ENCODE measurements at regions not wholly inside any gene's neighbourhood (a gene's known extent, or its start where the extent isn't known, plus 50 kb on each side); places are given as distances from the start of the nearest gene placed in this dataset.

GRCh38 chr3:10594915-10595314, 89.5 kb upstream of the ATP2B2 start:
- Histone ChIP-seq H3K36me3 (ENCODE audit: low read length) (no peaks in the 10 kb centered on the region), H3K9ac (ENCODE audit: low read length) (no peak overlapping the region), H3K79me2 (ENCODE audit: insufficient read depth, low read length) (no peaks in the 10 kb centered on the region), H3K9me3 (ENCODE audit: insufficient read depth, low read length) (no peaks in the 10 kb centered on the region), H3K9me2 (replicated peaks; ENCODE audit: insufficient read depth, low read length) (no peaks in the 10 kb centered on the region), H2AFZ (ENCODE audit: low read depth, low read length, severe bottlenecking) (no peak overlapping the region), H3F3A (ENCODE audit: insufficient read depth) (no peaks in the 10 kb centered on the region), H3K4me3 (ENCODE audit: insufficient read depth, low read length, poor library complexity, severe bottlenecking) (no peak overlapping the region), H4K20me1 (ENCODE audit: low read depth, low read length) (no peaks in the 10 kb centered on the region), H3K27ac (ENCODE audit: low read depth, low read length) (no peak overlapping the region), H3K27me3 (ENCODE audit: low read length) (no peaks in the 10 kb centered on the region), H3K4me2 (ENCODE audit: low read depth, low read length, poor library complexity, severe bottlenecking) (no peak overlapping the region)
- TF ChIP-seq CTCF (IDR thresholded peaks at IDR 0.05; ENCODE audit: insufficient read depth, low read length, poor library complexity, severe bottlenecking) (no peak), EZH2phosphoT487 (conservative IDR thresholded peaks at IDR 0.05; ENCODE audit: low read length) (no peak)

- Histone ChIP-seq H3K9me3 (ENCODE audit: insufficient read depth, low read length) (no peaks in the 10 kb centered on the region), H3K79me2 (ENCODE audit: insufficient read depth, low read length) (no peaks in the 10 kb centered on the region), H3K36me3 (ENCODE audit: low read length) (no peaks in the 10 kb centered on the region), H3K4me2 (ENCODE audit: low read depth, low read length, poor library complexity, severe bottlenecking) (no peak overlapping the region), H3F3A (ENCODE audit: insufficient read depth) (no peaks in the 10 kb centered on the region), H3K27me3 (ENCODE audit: low read length) (no peaks in the 10 kb centered on the region), H3K9ac (ENCODE audit: low read length) (no peak overlapping the region), H3K4me3 (ENCODE audit: insufficient read depth, low read length, poor library complexity, severe bottlenecking) (no peak overlapping the region), H3K27ac (ENCODE audit: low read depth, low read length) (no peak overlapping the region), H3K9me2 (replicated peaks; ENCODE audit: insufficient read depth, low read length) (no peaks in the 10 kb centered on the region), H4K20me1 (ENCODE audit: low read depth, low read length) (no peaks in the 10 kb centered on the region), H2AFZ (ENCODE audit: low read depth, low read length, severe bottlenecking) (no peak overlapping the region)
- no peak for TF ChIP-seq EZH2phosphoT487 (conservative IDR thresholded peaks at IDR 0.05; ENCODE audit: low read length)
- no peak for TF ChIP-seq CTCF (IDR thresholded peaks at IDR 0.05; ENCODE audit: insufficient read depth, low read length, poor library complexity, severe bottlenecking)
These were observed 91.5 kb upstream of the ATP2B2 start for GRCh38 chr3:10596746-10597448.

GRCh38 chr3:10597733-10598132, 92.3 kb upstream of the ATP2B2 start:
- H3K27ac ChIP-seq (ENCODE audit: low read depth, low read length): no peak overlapping the region
- no peaks in the 10 kb centered on the region for H4K20me1 ChIP-seq (ENCODE audit: low read depth, low read length)
- no peaks in the 10 kb centered on the region for H3K27me3 ChIP-seq (ENCODE audit: low read length)
- H3K4me2 ChIP-seq (ENCODE audit: low read depth, low read length, poor library complexity, severe bottlenecking): no peak overlapping the region
- H3F3A ChIP-seq (ENCODE audit: insufficient read depth): no peaks in the 10 kb centered on the region
- TF ChIP-seq EZH2phosphoT487 (conservative IDR thresholded peaks at IDR 0.05; ENCODE audit: low read length): no peak
- no peak for TF ChIP-seq CTCF (IDR thresholded peaks at IDR 0.05; ENCODE audit: insufficient read depth, low read length, poor library complexity, severe bottlenecking)
- no peak overlapping the region for H3K9ac ChIP-seq (ENCODE audit: low read length)
- no peak overlapping the region for H2AFZ ChIP-seq (ENCODE audit: low read depth, low read length, severe bottlenecking)
- H3K4me3 ChIP-seq (ENCODE audit: insufficient read depth, low read length, poor library complexity, severe bottlenecking): no peak overlapping the region
- H3K9me3 ChIP-seq (ENCODE audit: insufficient read depth, low read length): no peaks in the 10 kb centered on the region
- H3K9me2 ChIP-seq (replicated peaks; ENCODE audit: insufficient read depth, low read length): no peaks in the 10 kb centered on the region
- H3K79me2 ChIP-seq (ENCODE audit: insufficient read depth, low read length): no peaks in the 10 kb centered on the region
- H3K36me3 ChIP-seq (ENCODE audit: low read length): no peaks in the 10 kb centered on the region

Data from SU-DHL-6 (cell line).